SK-N-SH (cell line): ENCODE measurements at regions not wholly inside any gene's neighbourhood (a gene's known extent, or its start where the extent isn't known, plus 50 kb on each side); places are given as distances from the start of the nearest gene placed in this dataset.

Source experiments
- CTCF ChIA-PET: fragments of 300-600, 350-600 bp; formaldehyde crosslinking; extraction: SDS; loops from one replicate; lab custom pipeline; 2021; lab: Yijun Ruan, JAX
- POLR2A ChIA-PET: fragments of 350-600 bp; sonication (Branson Sonifier 250); formaldehyde crosslinking; extraction: SDS; loops from one replicate; lab custom pipeline; 2020; ENCODE audit warnings: antibody characterized with exemption, inconsistent platforms; lab: Yijun Ruan, JAX
- DNase-seq: peaks from one replicate; pipeline ENCODE4 v3.0.0; 2012
- H2AFZ ChIP-seq: fragments of 200-600 bp; sonication (generic); 2 replicates; pipeline ENCODE4 v1.8.1; 2016; ENCODE audit warnings: antibody characterized with exemption, mild to moderate bottlenecking, low read depth
- H3F3A ChIP-seq: fragments of 200-600 bp; sonication (generic); replicated peaks from 2 replicates; pipeline ENCODE3; 2016; ENCODE audit warnings: antibody characterized with exemption, mild to moderate bottlenecking; ENCODE audit not compliant: insufficient read depth
- H3K27ac ChIP-seq, 2 experiments: fragments of 200-500 bp in 1 of 2; fragments of 200-600 bp in 1 of 2; sonication (Bioruptor generic) in 1 of 2; sonication (generic), shearing (Covaris generic) in 1 of 2; 2 replicates each; pipeline versions ENCODE4 v1.5.1 to v1.6.1; 2014 to 2016; ENCODE audit warnings: low read depth in 2 of 2, inconsistent platforms in 1 of 2, low read length in 1 of 2, mild to moderate bottlenecking in 1 of 2, mixed read lengths in 1 of 2
- H3K27me3 ChIP-seq: fragments of 200-600 bp; sonication (generic), shearing (Covaris generic); 2 replicates; pipeline ENCODE4 v1.6.1; 2016; ENCODE audit warnings: mixed run types; ENCODE audit not compliant: insufficient read depth
- H3K36me3 ChIP-seq, 2 experiments: fragments of 200-500 bp in 1 of 2; fragments of 200-600 bp in 1 of 2; sonication (Bioruptor generic) in 1 of 2; sonication (generic) in 1 of 2; replicated peaks in 1 of 2; 2 replicates each; pipeline versions ENCODE3 to v1.5.1; 2014 to 2016; ENCODE audit warnings: low read length in 1 of 2, mild to moderate bottlenecking in 1 of 2; ENCODE audit not compliant: insufficient read depth in 2 of 2, control insufficient read depth in 1 of 2
- H3K4me1 ChIP-seq, 2 experiments: fragments of 200-500 bp in 1 of 2; fragments of 200-600 bp in 1 of 2; sonication (Bioruptor generic) in 1 of 2; sonication (generic), shearing (Covaris generic) in 1 of 2; 2 replicates each; pipeline versions ENCODE4 v1.5.1 to v1.6.1; 2014 to 2016; ENCODE audit warnings: low read depth in 1 of 2, low read length in 1 of 2, mixed run types in 1 of 2; ENCODE audit not compliant: insufficient read depth in 2 of 2, control insufficient read depth in 1 of 2
- H3K4me2 ChIP-seq: fragments of 200-600 bp; sonication (generic), shearing (Covaris generic); 2 replicates; pipeline ENCODE4 v1.6.1; 2017; ENCODE audit warnings: mixed run types
- H3K4me3 ChIP-seq, 2 experiments: fragments of 200-500 bp in 1 of 2; fragments of 200-600 bp in 1 of 2; sonication (Bioruptor generic) in 1 of 2; sonication (generic), shearing (Covaris generic) in 1 of 2; 2 replicates each; pipeline versions ENCODE4 v1.5.1 to v1.8.1; 2014 to 2016; ENCODE audit warnings: low read depth in 2 of 2, inconsistent platforms in 1 of 2, low read length in 1 of 2, mild to moderate bottlenecking in 1 of 2, mixed read lengths in 1 of 2, moderate library complexity in 1 of 2
- H3K79me2 ChIP-seq: fragments of 200-600 bp; sonication (generic); 2 replicates; pipeline ENCODE4 v1.8.1; 2017; ENCODE audit warnings: mild to moderate bottlenecking; ENCODE audit not compliant: insufficient read depth
- H3K9ac ChIP-seq: fragments of 200-600 bp; sonication (generic); 2 replicates; pipeline ENCODE4 v1.6.1; 2017; ENCODE audit warnings: mixed run types
- H3K9me2 ChIP-seq: fragments of 200-600 bp; sonication (generic); 2 replicates; pipeline ENCODE4 v1.6.1; 2017; ENCODE audit warnings: mixed run types
- H3K9me3 ChIP-seq: fragments of 200-600 bp; sonication (generic); 2 replicates; pipeline ENCODE4 v1.6.1; 2017; ENCODE audit warnings: mixed run types, mild to moderate bottlenecking, moderate library complexity
- H4K20me1 ChIP-seq: fragments of 200-600 bp; sonication (generic); 2 replicates; pipeline ENCODE4 v1.6.1; 2017; ENCODE audit warnings: mild to moderate bottlenecking, mixed run types; ENCODE audit not compliant: insufficient read depth
- CHD2 ChIP-seq: fragments of 150-350 bp; IDR thresholded peaks from 2 replicates; pipeline ENCODE4 v1.6.1; 2018; ENCODE audit warnings: low read length; ENCODE audit not compliant: partially characterized antibody
- FOXJ3 ChIP-seq: sonication (generic); formaldehyde crosslinking; IDR thresholded peaks from 2 replicates; pipeline ENCODE4 v1.5.1; 2020; ENCODE audit warnings: mild to moderate bottlenecking, missing genetic modification reagents
- GATA2 ChIP-seq: sonication (generic); formaldehyde crosslinking; IDR thresholded peaks from 2 replicates; pipeline ENCODE4 v1.5.0; 2020; ENCODE audit warnings: mild to moderate bottlenecking, missing genetic modification reagents
- MAX ChIP-seq: IDR thresholded peaks from 2 replicates; pipeline ENCODE4 v1.4.0; 2012; ENCODE audit warnings: low read depth
- MEF2A ChIP-seq: IDR thresholded peaks from 2 replicates; pipeline ENCODE4 v1.4.0; 2012; ENCODE audit warnings: low read depth, borderline replicate concordance
- NFIC ChIP-seq: IDR thresholded peaks from 2 replicates; pipeline ENCODE4 v1.4.0; 2012; ENCODE audit warnings: borderline replicate concordance
- PBX3 ChIP-seq: IDR thresholded peaks from 2 replicates; pipeline ENCODE4; 2012
- POLR2AphosphoS5 ChIP-seq: IDR thresholded peaks from 2 replicates; pipeline ENCODE4 v1.6.1; 2012; ENCODE audit warnings: low read depth, low read length
- RAD21 ChIP-seq: IDR thresholded peaks from 2 replicates; pipeline ENCODE4 v1.6.1; 2012; ENCODE audit warnings: mild to moderate bottlenecking, low read length
- RCOR1 ChIP-seq: fragments of 150-350 bp; IDR thresholded peaks from 2 replicates; pipeline ENCODE4 v1.6.1; 2017; ENCODE audit warnings: antibody characterized with exemption, low read length
- REST ChIP-seq: IDR thresholded peaks from 2 replicates; pipeline ENCODE4 v1.6.1; 2012; ENCODE audit warnings: mild to moderate bottlenecking, low read depth, low read length, moderate library complexity
- RXRA ChIP-seq: IDR thresholded peaks from 2 replicates; pipeline ENCODE4 v1.4.0; 2012; ENCODE audit warnings: low read depth, mild to moderate bottlenecking, borderline replicate concordance
- SMC3 ChIP-seq: IDR thresholded peaks from 2 replicates; pipeline ENCODE4 v1.6.1; 2012; ENCODE audit warnings: low read depth, low read length, improper control_type of control experiment
- TCF12 ChIP-seq: IDR thresholded peaks from 2 replicates; pipeline ENCODE4 v1.4.0; 2012
- TEAD4 ChIP-seq: IDR thresholded peaks from 2 replicates; pipeline ENCODE4 v1.4.0; 2012; ENCODE audit warnings: mild to moderate bottlenecking, borderline replicate concordance; ENCODE audit not compliant: insufficient read depth
- USF1 ChIP-seq: IDR thresholded peaks from 2 replicates; pipeline ENCODE4 v1.4.0; 2012; ENCODE audit warnings: low read depth, borderline replicate concordance

DNA sequence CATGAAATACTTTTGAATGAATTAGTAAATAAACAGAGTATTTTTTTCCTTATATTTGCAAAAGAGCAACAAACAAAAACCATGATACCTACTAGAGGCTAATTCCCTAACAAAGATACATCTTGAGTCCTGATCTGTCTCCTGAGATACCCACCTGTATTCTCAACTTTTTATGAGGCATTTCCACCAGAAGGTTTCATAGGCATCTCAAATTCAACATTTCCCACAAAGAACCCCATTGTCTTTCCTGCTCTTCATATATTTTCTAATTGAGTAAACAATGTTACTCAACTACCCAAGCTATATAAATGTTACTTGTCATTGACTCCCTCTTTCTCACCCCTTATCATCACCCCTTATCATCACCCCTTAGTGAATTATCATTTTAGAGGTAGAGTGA, 119.4 kb upstream of the RAI14 start:
- Histone ChIP-seq H3F3A (peaks cover 41% of the 10 kb centered on the region), H3K4me1 (peaks cover 3 to 29% of the 10 kb centered on the region in 2 experiments), H3K27ac (0 out of 4 replicates have a peak overlapping the region, but pooled peaks of 1 of the 2 experiments have one; percentile 96), H3K79me2 (no peaks in the 10 kb centered on the region), H3K9me2 (no peaks in the 10 kb centered on the region), H3K27me3 (no peaks in the 10 kb centered on the region), H2AFZ (no peak overlapping the region), H4K20me1 (no peaks in the 10 kb centered on the region), H3K4me2 (no peak overlapping the region), H3K4me3 (no peak overlapping the region), H3K36me3 (no peaks in the 10 kb centered on the region), H3K9me3 (no peaks in the 10 kb centered on the region), H3K9ac (no peak overlapping the region)
- no peak for DNase-seq
- POLR2A ChIA-PET = no interaction called here
- TF ChIP-seq PBX3 (no peak), FOXJ3 (CRISPR knock-in tag) (no peak), USF1 (no peak), MEF2A (no peak), RAD21 (no peak), SMC3 (no peak), NFIC (no peak), CHD2 (no peak), TCF12 (no peak), TEAD4 (no peak), GATA2 (no peak), REST (no peak), RXRA (no peak), POLR2AphosphoS5 (no peak), RCOR1 (no peak), MAX (no peak)
- CTCF ChIA-PET = interaction anchor here (2.1 to 2.3 kb wide), 2 partner anchors 14 to 50 kb away, joined by 7 to 13 read pairs; no protein-coding TSS in a partner anchor
